Neuronal stem cell (in vitro differentiated cells): ENCODE measurements at regions not wholly inside any gene's neighbourhood (a gene's known extent, or its start where the extent isn't known, plus 50 kb on each side); places are given as distances from the start of the nearest gene placed in this dataset.

Source experiments
- DNase-seq: peaks from one replicate; pipeline ENCODE4 v3.0.0-alpha.2; 2013; ENCODE audit warnings: low spot score
- H2AFZ ChIP-seq: one replicate; pipeline ENCODE4 v1.6.1; 2013; ENCODE audit warnings: mild to moderate bottlenecking, low read length, inconsistent platforms
- H2AK5ac ChIP-seq: 2 replicates; pipeline ENCODE4 v1.6.1; 2013; ENCODE audit warnings: low read depth, mild to moderate bottlenecking, inconsistent platforms, low read length, moderate library complexity, mixed read lengths
- H2BK120ac ChIP-seq: 2 replicates; pipeline ENCODE4 v1.6.1; 2013; ENCODE audit warnings: low read depth, mild to moderate bottlenecking, inconsistent platforms, low read length, moderate library complexity, mixed read lengths
- H2BK12ac ChIP-seq: one replicate; pipeline ENCODE4 v1.6.1; 2013; ENCODE audit warnings: low read length, inconsistent platforms
- H2BK15ac ChIP-seq: 2 replicates; pipeline ENCODE4 v1.6.1; 2013; ENCODE audit warnings: mild to moderate bottlenecking, low read length, inconsistent platforms, mixed read lengths
- H2BK5ac ChIP-seq: one replicate; pipeline ENCODE4 v1.6.1; 2013; ENCODE audit warnings: inconsistent platforms, mild to moderate bottlenecking, low read length, moderate library complexity
- H3K14ac ChIP-seq: one replicate; pipeline ENCODE4 v1.6.1; 2013; ENCODE audit warnings: low read length, inconsistent platforms
- H3K18ac ChIP-seq: 2 replicates; pipeline ENCODE4 v1.6.1; 2013; ENCODE audit warnings: low read length, inconsistent platforms
- H3K23ac ChIP-seq: 2 replicates; pipeline ENCODE4 v1.6.1; 2013; ENCODE audit warnings: low read depth, mild to moderate bottlenecking, mixed read lengths, low read length, inconsistent platforms; ENCODE audit not compliant: poor library complexity
- H3K27ac ChIP-seq: replicated peaks from 3 replicates; pipeline ENCODE4 v1.5.1; 2013; ENCODE audit warnings: low read length, inconsistent platforms
- H3K27me3 ChIP-seq, 3 experiments: 2 replicates each; pipeline ENCODE4 v1.6.1; 2013; ENCODE audit warnings: low read length in 3 of 3, mild to moderate bottlenecking in 2 of 3, inconsistent platforms in 1 of 3, low read depth in 1 of 3, mixed read lengths in 1 of 3, moderate library complexity in 1 of 3; ENCODE audit not compliant: control insufficient read depth in 3 of 3, insufficient read depth in 3 of 3
- H3K36me3 ChIP-seq, 2 donors: replicated peaks in 1 of 2; 2 replicates each; pipeline ENCODE4 v1.6.1; 2013; ENCODE audit warnings: low read length in 2 of 2; ENCODE audit not compliant: control insufficient read depth in 2 of 2, insufficient read depth in 2 of 2
- H3K4ac ChIP-seq: 2 replicates; pipeline ENCODE4 v1.6.1; 2013; ENCODE audit warnings: inconsistent platforms, mild to moderate bottlenecking, low read length, moderate library complexity
- H3K4me1 ChIP-seq, 2 donors: 1 replicate in 1 of 2; 2 replicates in 1 of 2; pipeline ENCODE4 v1.6.1; 2013; ENCODE audit warnings: low read length in 2 of 2, low read depth in 1 of 2; ENCODE audit not compliant: control insufficient read depth in 2 of 2, insufficient read depth in 1 of 2
- H3K4me2 ChIP-seq: one replicate; pipeline ENCODE4 v1.6.1; 2013; ENCODE audit warnings: mild to moderate bottlenecking, low read length, inconsistent platforms; ENCODE audit not compliant: insufficient read depth, poor library complexity, severe bottlenecking
- H3K4me3 ChIP-seq, 2 donors: 2 replicates each; pipeline ENCODE4 v1.5.1; 2013; ENCODE audit warnings: low read length in 2 of 2, mild to moderate bottlenecking in 2 of 2, inconsistent platforms in 1 of 2, moderate library complexity in 1 of 2
- H3K79me1 ChIP-seq: one replicate; pipeline ENCODE4 v1.6.1; 2013; ENCODE audit warnings: low read depth, mild to moderate bottlenecking, inconsistent platforms, low read length, moderate library complexity
- H3K9ac ChIP-seq: one replicate; pipeline ENCODE4 v1.6.1; 2013; ENCODE audit warnings: mild to moderate bottlenecking, low read depth, low read length, inconsistent platforms; ENCODE audit not compliant: poor library complexity
- H3K9me3 ChIP-seq, 2 donors: replicated peaks in 1 of 2; 2 replicates each; pipeline versions ENCODE3 to v1.6.1; 2013; ENCODE audit warnings: low read length in 2 of 2, mild to moderate bottlenecking in 2 of 2, inconsistent platforms in 1 of 2, low read depth in 1 of 2, mixed read lengths in 1 of 2, moderate library complexity in 1 of 2; ENCODE audit not compliant: control insufficient read depth in 2 of 2, insufficient read depth in 1 of 2
- H4K8ac ChIP-seq: one replicate; pipeline ENCODE4 v1.6.1; 2013; ENCODE audit warnings: low read depth, mild to moderate bottlenecking, inconsistent platforms, low read length, moderate library complexity
- H4K91ac ChIP-seq: one replicate; pipeline ENCODE4 v1.6.1; 2013; ENCODE audit warnings: low read length, low read depth, mild to moderate bottlenecking, inconsistent platforms; ENCODE audit not compliant: poor library complexity
- WGBS, 2 donors: extraction: QIAGEN DNeasy Blood & Tissue Kit; methylation state at CpG; one replicate each; pipeline ENCODE4 v1.1.7; 2013; ENCODE audit warnings: missing lambda C conversion rate in 2 of 2, mixed read lengths in 1 of 2; ENCODE audit not compliant: insufficient read length in 2 of 2, insufficient replicate concordance in 1 of 2; ENCODE audit errors: extremely low coverage in 2 of 2; 5-methylcytosine and 5-hydroxymethylcytosine counted together

DNA sequence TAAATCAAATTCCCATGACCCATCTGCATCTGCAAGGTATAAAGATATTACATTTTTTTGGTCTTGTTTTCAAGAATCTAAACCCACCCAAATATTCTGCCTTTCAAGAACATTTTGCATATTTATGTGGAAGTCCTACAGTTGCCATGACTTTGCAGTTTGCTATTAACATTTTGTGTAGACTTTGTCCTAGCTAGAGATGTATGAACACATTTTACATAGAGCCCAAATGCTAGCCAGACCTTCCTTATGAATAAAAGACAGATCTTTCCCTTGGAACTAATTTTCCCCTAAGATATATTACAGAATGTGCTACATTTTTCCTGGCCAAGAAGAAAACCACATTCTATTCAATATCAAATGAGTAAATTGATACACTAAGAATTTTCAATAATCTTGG, 772.5 kb downstream of the KCNA4 start:
- Histone ChIP-seq H2BK120ac (no peak overlapping the region), H3K79me1 (no peaks in the 10 kb centered on the region)

DNA sequence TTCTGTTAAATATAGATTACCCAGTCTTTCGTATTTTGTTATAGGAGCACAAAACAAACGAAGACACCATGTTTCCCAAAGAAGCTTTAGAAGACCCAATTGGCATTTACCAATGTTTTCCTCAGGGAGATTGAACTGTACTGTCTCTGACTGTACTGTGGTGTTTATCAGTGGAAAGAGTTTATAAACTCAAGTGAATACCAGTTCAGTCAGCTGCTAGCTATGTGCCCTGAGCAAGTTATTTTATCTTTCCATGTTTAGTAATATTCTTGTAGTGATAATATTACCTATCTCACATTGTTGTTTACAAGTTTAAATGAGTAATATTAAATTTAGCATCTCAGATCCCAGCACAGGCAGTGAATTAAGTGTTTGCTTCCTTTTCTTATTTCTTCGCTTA, 773.2 kb downstream of the KCNA4 start:
- no peak for DNase-seq
- Histone ChIP-seq H2BK12ac (no peak overlapping the region), H3K27ac (no peak overlapping the region), H3K23ac (no peak overlapping the region), H3K36me3 (no peaks in the 10 kb centered on the region), H3K9me3 (no peaks in the 10 kb centered on the region), H4K91ac (no peak overlapping the region), H4K8ac (no peak overlapping the region), H3K4ac (no peak overlapping the region), H3K79me1 (no peaks in the 10 kb centered on the region), H3K4me2 (no peak overlapping the region), H3K14ac (no peak overlapping the region), H2BK15ac (no peak overlapping the region), H3K4me1 (no peaks in the 10 kb centered on the region), H2BK5ac (no peak overlapping the region), H3K4me3 (no peak overlapping the region), H2AFZ (no peak overlapping the region), H3K27me3 (no peaks in the 10 kb centered on the region), H2AK5ac (no peak overlapping the region), H2BK120ac (no peak overlapping the region), H3K18ac (no peak overlapping the region), H3K9ac (no peak overlapping the region)
- WGBS, 2 donors = no CpG with 5 or more reads among the region's 3 CpGs

More for the DNA sequence above, 772.5 kb downstream of the KCNA4 start:
- no peaks in the 10 kb centered on the region for H3K27me3 ChIP-seq
- H4K91ac ChIP-seq = no peak overlapping the region
- no peak overlapping the region for H2BK12ac ChIP-seq
- H3K23ac ChIP-seq = no peak overlapping the region
- H2AK5ac ChIP-seq = no peak overlapping the region
- H3K4ac ChIP-seq = no peak overlapping the region
- H3K4me3 ChIP-seq = no peak overlapping the region
- no peak overlapping the region for H3K18ac ChIP-seq
- H3K4me1 ChIP-seq = no peaks in the 10 kb centered on the region
- no peak overlapping the region for H3K27ac ChIP-seq
- H3K14ac ChIP-seq = no peak overlapping the region
- H2BK15ac ChIP-seq = no peak overlapping the region
- no peak for DNase-seq
- no peak overlapping the region for H3K9ac ChIP-seq
- H4K8ac ChIP-seq = no peak overlapping the region
- no peak overlapping the region for H2AFZ ChIP-seq
- no peaks in the 10 kb centered on the region for H3K9me3 ChIP-seq
- H2BK5ac ChIP-seq = no peak overlapping the region
- no peak overlapping the region for H3K4me2 ChIP-seq
- no peaks in the 10 kb centered on the region for H3K36me3 ChIP-seq

DNA sequence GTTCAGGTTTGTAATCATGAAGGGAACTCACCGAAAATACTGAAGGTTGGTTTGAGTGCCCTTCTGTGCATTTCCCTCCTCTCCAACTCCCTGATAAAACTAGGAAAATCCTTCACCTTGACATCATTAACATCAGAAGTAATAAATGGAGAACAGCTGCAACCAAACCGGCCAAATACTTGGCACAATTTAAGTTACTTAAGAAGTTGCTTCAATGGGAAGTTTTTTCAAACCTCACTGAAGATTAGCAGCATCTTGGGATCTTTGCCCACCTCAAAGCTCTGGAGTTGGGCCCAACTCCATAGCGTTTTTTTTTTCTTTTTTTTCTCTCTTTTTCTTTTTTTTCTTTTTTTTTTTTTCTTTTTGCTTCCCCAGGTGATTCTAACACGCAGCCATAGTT, 784.8 kb downstream of the KCNA4 start:
- no peak overlapping the region for H3K9ac ChIP-seq
- H3K14ac ChIP-seq = no peak overlapping the region
- H2AFZ ChIP-seq = no peak overlapping the region
- no peak overlapping the region for H3K4me3 ChIP-seq
- DNase-seq = no peak
- no peak overlapping the region for H4K8ac ChIP-seq
- no peak overlapping the region for H3K4ac ChIP-seq
- H3K18ac ChIP-seq = no peak overlapping the region
- H2BK12ac ChIP-seq = no peak overlapping the region
- no peaks in the 10 kb centered on the region for H3K9me3 ChIP-seq
- peaks cover 0 to 3% (median 0%) of the 10 kb centered on the region in 3 experiments for H3K27me3 ChIP-seq
- H4K91ac ChIP-seq = no peak overlapping the region
- H2BK120ac ChIP-seq = no peak overlapping the region
- H3K27ac ChIP-seq = no peak overlapping the region
- H3K23ac ChIP-seq = no peak overlapping the region
- no peak overlapping the region for H2BK5ac ChIP-seq
- no peaks in the 10 kb centered on the region for H3K79me1 ChIP-seq
- no CpG with 5 or more reads among the region's 4 CpGs for WGBS, 2 donors
- no peak overlapping the region for H3K4me2 ChIP-seq
- no peaks in the 10 kb centered on the region for H3K36me3 ChIP-seq
- H3K4me1 ChIP-seq = no peaks in the 10 kb centered on the region
- no peak overlapping the region for H2BK15ac ChIP-seq
- H2AK5ac ChIP-seq = no peak overlapping the region

DNA sequence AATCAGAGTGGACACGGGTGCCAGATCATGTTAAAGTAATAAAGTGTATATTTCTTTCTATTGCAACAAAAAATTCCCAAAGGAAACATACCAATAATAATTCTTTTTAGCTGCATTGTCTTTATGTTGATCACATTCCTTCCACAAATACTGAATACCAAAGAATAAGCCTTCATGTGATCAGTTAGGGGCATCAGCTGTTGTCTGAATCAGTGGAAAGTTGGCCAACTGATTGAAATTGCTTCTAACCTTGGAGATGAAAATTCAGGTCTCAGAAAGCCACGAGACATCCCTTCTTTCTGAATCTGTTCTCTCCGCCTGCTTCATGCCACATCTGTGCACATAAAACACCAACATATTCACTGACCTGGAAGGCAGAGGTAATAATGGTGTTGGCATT, 785.2 kb downstream of the KCNA4 start:
- Histone ChIP-seq H2BK5ac (no peak overlapping the region), H3K9ac (no peak overlapping the region), H3K23ac (no peak overlapping the region), H2BK120ac (no peak overlapping the region), H3K4me1 (no peaks in the 10 kb centered on the region), H3K36me3 (no peaks in the 10 kb centered on the region), H2BK12ac (no peak overlapping the region), H3K9me3 (no peaks in the 10 kb centered on the region), H4K8ac (no peak overlapping the region), H3K27me3 (peaks cover 0 to 3% (median 0%) of the 10 kb centered on the region in 3 experiments), H2BK15ac (no peak overlapping the region), H4K91ac (no peak overlapping the region), H3K4ac (no peak overlapping the region), H2AFZ (no peak overlapping the region), H3K4me3 (no peak overlapping the region), H2AK5ac (no peak overlapping the region), H3K14ac (no peak overlapping the region), H3K18ac (no peak overlapping the region), H3K27ac (no peak overlapping the region), H3K79me1 (no peaks in the 10 kb centered on the region), H3K4me2 (no peak overlapping the region)
- no CpG with 5 or more reads among the region's 3 CpGs for WGBS, 2 donors
- no peak for DNase-seq
